HepG2 (cell line): ENCODE measurements at regions not wholly inside any gene's neighbourhood (a gene's known extent, or its start where the extent isn't known, plus 50 kb on each side); places are given as distances from the start of the nearest gene placed in this dataset.

Source experiments
- ASH2L ChIP-seq: fragments of 300-600, 200-600 bp; sonication (generic); IDR thresholded peaks from 2 replicates; pipeline ENCODE4 v1.7.0; 2017; ENCODE audit warnings: low read depth, mild to moderate bottlenecking, moderate library complexity, mixed read lengths, low read length; ENCODE audit not compliant: insufficient read length
- GABPA ChIP-seq, 2 experiments: IDR thresholded peaks; 2 replicates each; pipeline ENCODE4 v1.6.1; 2011 to 2016; ENCODE audit warnings: low read depth in 2 of 2, low read length in 1 of 2, missing biosample characterization in 1 of 2, missing genetic modification characterization in 1 of 2
- HNRNPK ChIP-seq: fragments of 200-400 bp; formaldehyde crosslinking; IDR thresholded peaks from 2 replicates; pipeline ENCODE4 v1.6.1; 2018; ENCODE audit warnings: low read length, low read depth, moderate library complexity, mild to moderate bottlenecking; ENCODE audit not compliant: poor library complexity, severe bottlenecking
- IKZF1 ChIP-seq: fragments of 450-650 bp; IDR thresholded peaks from 2 replicates; pipeline ENCODE4 v1.7.1; 2016
- NFYC ChIP-seq: IDR thresholded peaks from 2 replicates; pipeline ENCODE4 v1.6.1; 2016; ENCODE audit warnings: missing genetic modification reagents, missing compliant biosample characterization
- PAWR ChIP-seq: sonication (generic); formaldehyde crosslinking; IDR thresholded peaks from 2 replicates; pipeline ENCODE4 v1.4.0; 2020; ENCODE audit warnings: missing genetic modification reagents, mild to moderate bottlenecking, borderline replicate concordance
- PHB2 ChIP-seq: fragments of 450-650 bp; IDR thresholded peaks from 2 replicates; pipeline ENCODE4 v1.6.1; 2018; ENCODE audit not compliant: partially characterized antibody
- SALL2 ChIP-seq: sonication (generic); formaldehyde crosslinking; IDR thresholded peaks from 2 replicates; pipeline ENCODE4 v1.8.1; 2023; ENCODE audit warnings: mild to moderate bottlenecking, missing genetic modification reagents, inconsistent platforms
- SRSF1 ChIP-seq: fragments of 200-400 bp; formaldehyde crosslinking; optimal IDR thresholded peaks from 2 replicates; pipeline ENCODE3; 2017; ENCODE audit warnings: mild to moderate bottlenecking, low read depth, low read length, moderate library complexity
- SRSF4 ChIP-seq: fragments of 200-400 bp; formaldehyde crosslinking; IDR thresholded peaks from one replicate; pipeline ENCODE4 v1.6.1; 2018; ENCODE audit warnings: mild to moderate bottlenecking, low read depth, low read length, moderate library complexity; ENCODE audit not compliant: poor library complexity, severe bottlenecking
- ZBTB42 ChIP-seq: sonication (generic); formaldehyde crosslinking; IDR thresholded peaks from 2 replicates; pipeline ENCODE4 v1.5.0; 2020; ENCODE audit warnings: mild to moderate bottlenecking, missing genetic modification reagents
- ZIK1 ChIP-seq: sonication (generic); formaldehyde crosslinking; IDR thresholded peaks from 2 replicates; pipeline ENCODE4 v1.5.0; 2020; ENCODE audit warnings: mild to moderate bottlenecking, low read depth, missing genetic modification reagents, borderline replicate concordance
- ZNF460 ChIP-seq: sonication (generic); formaldehyde crosslinking; IDR thresholded peaks from 2 replicates; pipeline ENCODE4 v1.5.1; 2020; ENCODE audit warnings: missing genetic modification reagents, mild to moderate bottlenecking, borderline replicate concordance
- ZNF563 ChIP-seq: sonication (generic); formaldehyde crosslinking; IDR thresholded peaks from 2 replicates; pipeline ENCODE4 v1.8.0; 2022; ENCODE audit warnings: mild to moderate bottlenecking, moderate library complexity, missing genetic modification reagents
- ZNF816 ChIP-seq: sonication (generic); formaldehyde crosslinking; IDR thresholded peaks from 2 replicates; pipeline ENCODE4 v1.8.0; 2022; ENCODE audit warnings: missing genetic modification reagents, mild to moderate bottlenecking, borderline replicate concordance
- TF ChIP-seq, protein P1 (sequence below): sonication (generic); formaldehyde crosslinking; IDR thresholded peaks from 2 replicates; pipeline ENCODE4 v1.4.0; 2020; ENCODE audit warnings: mild to moderate bottlenecking, missing genetic modification reagents
- TF ChIP-seq, protein P2 (sequence below): sonication (generic); formaldehyde crosslinking; IDR thresholded peaks from 2 replicates; pipeline ENCODE4 v1.4.0; 2020; ENCODE audit warnings: missing genetic modification reagents
- TF ChIP-seq, protein P3 (sequence below), 2 experiments: IDR thresholded peaks; 2 replicates each; pipeline ENCODE4 v1.6.1; 2011 to 2012; ENCODE audit warnings: low read length in 2 of 2, borderline replicate concordance in 1 of 2, low read depth in 1 of 2, mild to moderate bottlenecking in 1 of 2, moderate library complexity in 1 of 2

DNA sequence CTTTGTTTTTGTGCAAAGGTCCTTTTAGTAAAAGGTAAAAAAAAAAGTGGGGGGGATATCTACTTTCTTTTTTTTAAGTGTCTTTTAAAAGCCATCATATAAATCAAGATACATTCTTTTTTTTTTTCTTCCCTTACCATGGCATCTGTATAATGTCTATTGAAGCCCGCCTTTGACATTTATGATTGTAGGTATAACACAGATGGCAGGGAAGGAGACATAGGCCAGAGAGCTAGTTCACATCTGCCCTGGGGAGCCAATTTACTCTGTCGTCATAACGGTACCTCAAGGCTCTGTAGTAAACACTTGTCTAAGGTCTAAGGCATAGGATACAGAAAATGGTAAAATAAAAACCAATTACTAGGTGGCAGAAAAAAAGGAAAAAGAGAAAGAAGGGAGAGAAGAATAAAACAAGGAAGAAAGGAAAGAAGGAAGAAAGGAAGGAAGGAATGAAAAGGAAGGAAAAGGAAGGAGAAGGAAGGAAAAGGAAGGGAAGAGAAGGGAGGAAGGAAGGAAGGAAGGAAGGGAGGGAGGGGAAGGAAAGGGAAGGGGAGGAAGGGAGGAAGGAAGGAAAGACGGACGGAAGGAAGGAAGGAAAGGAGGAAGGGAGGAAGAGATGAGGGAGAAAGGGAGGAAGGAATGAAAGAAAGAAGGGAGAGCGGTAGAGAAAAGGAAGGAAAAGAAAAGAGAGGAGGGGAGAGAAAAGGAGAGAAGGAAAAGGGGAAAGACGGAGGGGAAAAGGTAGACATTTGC, 343.5 kb downstream of the RBM43 start (continued):
- TF ChIP-seq, protein P1, sequence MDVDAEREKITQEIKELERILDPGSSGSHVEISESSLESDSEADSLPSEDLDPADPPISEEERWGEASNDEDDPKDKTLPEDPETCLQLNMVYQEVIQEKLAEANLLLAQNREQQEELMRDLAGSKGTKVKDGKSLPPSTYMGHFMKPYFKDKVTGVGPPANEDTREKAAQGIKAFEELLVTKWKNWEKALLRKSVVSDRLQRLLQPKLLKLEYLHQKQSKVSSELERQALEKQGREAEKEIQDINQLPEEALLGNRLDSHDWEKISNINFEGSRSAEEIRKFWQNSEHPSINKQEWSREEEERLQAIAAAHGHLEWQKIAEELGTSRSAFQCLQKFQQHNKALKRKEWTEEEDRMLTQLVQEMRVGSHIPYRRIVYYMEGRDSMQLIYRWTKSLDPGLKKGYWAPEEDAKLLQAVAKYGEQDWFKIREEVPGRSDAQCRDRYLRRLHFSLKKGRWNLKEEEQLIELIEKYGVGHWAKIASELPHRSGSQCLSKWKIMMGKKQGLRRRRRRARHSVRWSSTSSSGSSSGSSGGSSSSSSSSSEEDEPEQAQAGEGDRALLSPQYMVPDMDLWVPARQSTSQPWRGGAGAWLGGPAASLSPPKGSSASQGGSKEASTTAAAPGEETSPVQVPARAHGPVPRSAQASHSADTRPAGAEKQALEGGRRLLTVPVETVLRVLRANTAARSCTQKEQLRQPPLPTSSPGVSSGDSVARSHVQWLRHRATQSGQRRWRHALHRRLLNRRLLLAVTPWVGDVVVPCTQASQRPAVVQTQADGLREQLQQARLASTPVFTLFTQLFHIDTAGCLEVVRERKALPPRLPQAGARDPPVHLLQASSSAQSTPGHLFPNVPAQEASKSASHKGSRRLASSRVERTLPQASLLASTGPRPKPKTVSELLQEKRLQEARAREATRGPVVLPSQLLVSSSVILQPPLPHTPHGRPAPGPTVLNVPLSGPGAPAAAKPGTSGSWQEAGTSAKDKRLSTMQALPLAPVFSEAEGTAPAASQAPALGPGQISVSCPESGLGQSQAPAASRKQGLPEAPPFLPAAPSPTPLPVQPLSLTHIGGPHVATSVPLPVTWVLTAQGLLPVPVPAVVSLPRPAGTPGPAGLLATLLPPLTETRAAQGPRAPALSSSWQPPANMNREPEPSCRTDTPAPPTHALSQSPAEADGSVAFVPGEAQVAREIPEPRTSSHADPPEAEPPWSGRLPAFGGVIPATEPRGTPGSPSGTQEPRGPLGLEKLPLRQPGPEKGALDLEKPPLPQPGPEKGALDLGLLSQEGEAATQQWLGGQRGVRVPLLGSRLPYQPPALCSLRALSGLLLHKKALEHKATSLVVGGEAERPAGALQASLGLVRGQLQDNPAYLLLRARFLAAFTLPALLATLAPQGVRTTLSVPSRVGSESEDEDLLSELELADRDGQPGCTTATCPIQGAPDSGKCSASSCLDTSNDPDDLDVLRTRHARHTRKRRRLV (CRISPR knock-in tag), result no peak
- TF ChIP-seq PAWR (CRISPR knock-in tag) (no peak), SRSF4 (no peak), ASH2L (no peak), IKZF1 (peak; percentile 69; the same call in 1 of the 2 replicates), GABPA (IDR thresholded peaks at IDR 0.05; ENCODE audit: low read depth, low read length) (no peak), GABPA (CRISPR knock-in tag; IDR thresholded peaks at IDR 0.05; ENCODE audit: low read depth) (no peak), ZIK1 (CRISPR knock-in tag) (no peak), ZNF460 (no peak), ZNF563 (CRISPR knock-in tag) (no peak), ZBTB42 (CRISPR knock-in tag) (no peak), SALL2 (CRISPR knock-in tag) (no peak), ZNF816 (CRISPR knock-in tag) (no peak), NFYC (no peak), SRSF1 (no peak), HNRNPK (peak; percentile 61), PHB2 (peak; percentile 72)
- TF ChIP-seq, protein P2, sequence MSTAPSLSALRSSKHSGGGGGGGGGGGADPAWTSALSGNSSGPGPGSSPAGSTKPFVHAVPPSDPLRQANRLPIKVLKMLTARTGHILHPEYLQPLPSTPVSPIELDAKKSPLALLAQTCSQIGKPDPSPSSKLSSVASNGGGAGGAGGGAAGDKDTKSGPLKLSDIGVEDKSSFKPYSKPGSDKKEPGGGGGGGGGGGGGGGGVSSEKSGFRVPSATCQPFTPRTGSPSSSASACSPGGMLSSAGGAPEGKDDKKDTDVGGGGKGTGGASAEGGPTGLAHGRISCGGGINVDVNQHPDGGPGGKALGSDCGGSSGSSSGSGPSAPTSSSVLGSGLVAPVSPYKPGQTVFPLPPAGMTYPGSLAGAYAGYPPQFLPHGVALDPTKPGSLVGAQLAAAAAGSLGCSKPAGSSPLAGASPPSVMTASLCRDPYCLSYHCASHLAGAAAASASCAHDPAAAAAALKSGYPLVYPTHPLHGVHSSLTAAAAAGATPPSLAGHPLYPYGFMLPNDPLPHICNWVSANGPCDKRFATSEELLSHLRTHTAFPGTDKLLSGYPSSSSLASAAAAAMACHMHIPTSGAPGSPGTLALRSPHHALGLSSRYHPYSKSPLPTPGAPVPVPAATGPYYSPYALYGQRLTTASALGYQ, result no peak
- TF ChIP-seq, protein P3, sequence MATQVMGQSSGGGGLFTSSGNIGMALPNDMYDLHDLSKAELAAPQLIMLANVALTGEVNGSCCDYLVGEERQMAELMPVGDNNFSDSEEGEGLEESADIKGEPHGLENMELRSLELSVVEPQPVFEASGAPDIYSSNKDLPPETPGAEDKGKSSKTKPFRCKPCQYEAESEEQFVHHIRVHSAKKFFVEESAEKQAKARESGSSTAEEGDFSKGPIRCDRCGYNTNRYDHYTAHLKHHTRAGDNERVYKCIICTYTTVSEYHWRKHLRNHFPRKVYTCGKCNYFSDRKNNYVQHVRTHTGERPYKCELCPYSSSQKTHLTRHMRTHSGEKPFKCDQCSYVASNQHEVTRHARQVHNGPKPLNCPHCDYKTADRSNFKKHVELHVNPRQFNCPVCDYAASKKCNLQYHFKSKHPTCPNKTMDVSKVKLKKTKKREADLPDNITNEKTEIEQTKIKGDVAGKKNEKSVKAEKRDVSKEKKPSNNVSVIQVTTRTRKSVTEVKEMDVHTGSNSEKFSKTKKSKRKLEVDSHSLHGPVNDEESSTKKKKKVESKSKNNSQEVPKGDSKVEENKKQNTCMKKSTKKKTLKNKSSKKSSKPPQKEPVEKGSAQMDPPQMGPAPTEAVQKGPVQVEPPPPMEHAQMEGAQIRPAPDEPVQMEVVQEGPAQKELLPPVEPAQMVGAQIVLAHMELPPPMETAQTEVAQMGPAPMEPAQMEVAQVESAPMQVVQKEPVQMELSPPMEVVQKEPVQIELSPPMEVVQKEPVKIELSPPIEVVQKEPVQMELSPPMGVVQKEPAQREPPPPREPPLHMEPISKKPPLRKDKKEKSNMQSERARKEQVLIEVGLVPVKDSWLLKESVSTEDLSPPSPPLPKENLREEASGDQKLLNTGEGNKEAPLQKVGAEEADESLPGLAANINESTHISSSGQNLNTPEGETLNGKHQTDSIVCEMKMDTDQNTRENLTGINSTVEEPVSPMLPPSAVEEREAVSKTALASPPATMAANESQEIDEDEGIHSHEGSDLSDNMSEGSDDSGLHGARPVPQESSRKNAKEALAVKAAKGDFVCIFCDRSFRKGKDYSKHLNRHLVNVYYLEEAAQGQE (IDR thresholded peaks at IDR 0.05; ENCODE audit: borderline replicate concordance in 1 of 2, low read depth in 1 of 2, low read length in 2 of 2), result no peak
